Dedifferentiated amniotic fluid mesenchymal stem cell (primary cell): ENCODE measurements at regions not wholly inside any gene's neighbourhood (a gene's known extent, or its start where the extent isn't known, plus 50 kb on each side); places are given as distances from the start of the nearest gene placed in this dataset.
"Not testable (repeated sequence)": the region's sequence is repeated elsewhere in the genome, so short reads cannot be mapped to it uniquely, and the experiment has no call there.

ENCODE experiments used
- DNase-seq: peaks from one replicate; pipeline ENCODE4 v3.0.0-alpha.2; 2016; ENCODE audit errors: extremely low spot score

DNA sequence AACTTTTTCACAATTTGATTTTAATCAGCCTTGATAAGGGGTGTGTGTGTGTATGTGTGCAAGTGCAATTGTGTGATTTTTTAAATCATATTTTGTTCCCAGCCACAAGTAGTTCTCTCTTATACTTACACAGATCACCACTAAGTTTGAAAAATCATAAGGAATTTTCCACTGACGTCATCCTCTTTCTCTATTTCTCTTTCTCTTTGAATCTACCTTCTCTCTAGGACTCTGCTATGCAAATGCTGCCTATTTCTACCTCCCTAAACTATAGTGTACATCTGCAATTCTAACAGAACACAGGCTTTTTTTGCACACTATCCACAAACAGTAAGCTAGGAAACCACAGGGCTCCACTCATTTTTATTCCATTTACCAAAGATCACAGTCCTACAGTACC lies 254.6 kb upstream of the CYLC2 start:
- no peak for DNase-seq

DNA sequence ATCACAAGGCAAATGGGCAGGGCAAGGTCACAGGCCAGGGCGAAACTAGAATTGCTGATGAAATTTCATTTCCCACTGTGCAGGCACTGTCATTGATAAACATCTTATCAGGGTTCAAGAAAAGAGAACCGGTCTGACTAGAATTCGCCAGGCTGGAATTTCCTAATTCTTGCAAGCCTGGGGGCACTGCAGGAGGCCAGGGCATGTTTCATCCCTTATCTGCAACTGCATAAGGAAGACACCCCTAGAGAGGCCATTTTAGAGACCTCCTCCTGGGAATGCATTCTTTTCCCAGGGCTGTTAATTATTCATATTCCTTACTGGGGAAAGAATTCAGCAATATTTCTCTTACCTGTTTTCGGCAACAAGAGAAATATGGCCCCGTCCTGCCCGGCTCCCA lies 266.2 kb upstream of the CYLC2 start:
- no peak for DNase-seq

DNA sequence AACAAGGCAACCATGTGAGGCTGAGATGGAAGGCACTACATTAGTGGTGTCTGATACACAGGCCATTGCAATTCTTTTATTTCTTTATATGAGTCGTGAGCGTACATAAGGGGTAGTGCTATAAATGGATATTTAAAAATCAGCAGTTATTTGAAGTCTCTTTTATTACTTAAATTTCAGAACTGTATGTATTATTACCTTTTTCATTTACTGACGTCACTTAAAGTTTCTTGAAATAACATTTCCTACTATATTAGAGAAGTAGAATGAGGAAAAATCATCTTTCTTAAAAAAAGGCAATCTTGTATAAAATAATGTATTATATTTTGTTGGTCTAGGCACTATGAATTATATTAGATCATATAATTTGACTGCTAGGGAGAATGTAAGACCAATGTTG lies 280.9 kb upstream of the CYLC2 start:
- DNase-seq, result no peak

DNA sequence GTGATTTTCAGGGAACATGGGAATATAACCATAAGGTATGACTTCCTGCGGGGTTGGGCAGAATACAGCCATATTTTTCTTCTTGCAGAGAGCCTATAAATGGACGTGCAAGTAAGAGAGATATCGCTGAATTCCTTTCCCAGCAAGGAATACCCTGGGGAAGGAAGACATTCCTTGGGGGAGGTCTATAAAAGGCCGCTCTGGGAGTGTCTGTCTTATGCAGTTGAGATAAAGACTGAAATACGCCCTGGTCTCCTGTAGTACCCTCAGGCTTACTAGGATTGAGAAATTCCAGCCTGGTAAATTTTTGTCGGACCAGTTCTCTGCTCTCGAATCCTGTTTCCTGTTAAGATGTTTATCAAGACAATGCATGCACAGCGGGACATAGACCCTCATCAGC lies 282.2 kb upstream of the CYLC2 start:
- DNase-seq, result not testable (repeated sequence)

DNA sequence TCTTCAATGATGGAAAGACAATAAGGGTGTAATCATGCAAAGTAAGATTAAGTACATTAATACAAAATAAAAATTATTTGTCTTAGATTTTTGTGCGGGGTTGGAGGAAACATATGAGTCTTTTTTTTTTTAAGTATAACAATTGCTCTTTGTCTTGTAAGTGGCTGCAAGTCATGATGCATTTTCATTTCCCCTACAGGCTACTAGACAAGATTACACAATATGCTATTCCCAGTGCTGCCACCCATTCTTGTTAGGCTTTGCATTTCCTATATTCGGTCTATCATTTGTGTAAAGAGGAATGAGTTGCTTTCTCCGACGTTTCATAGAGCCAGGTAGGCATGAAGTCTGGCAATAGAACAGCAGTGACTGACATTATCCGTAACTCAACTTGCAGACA lies 294.2 kb upstream of the CYLC2 start:
- no peak for DNase-seq

DNA sequence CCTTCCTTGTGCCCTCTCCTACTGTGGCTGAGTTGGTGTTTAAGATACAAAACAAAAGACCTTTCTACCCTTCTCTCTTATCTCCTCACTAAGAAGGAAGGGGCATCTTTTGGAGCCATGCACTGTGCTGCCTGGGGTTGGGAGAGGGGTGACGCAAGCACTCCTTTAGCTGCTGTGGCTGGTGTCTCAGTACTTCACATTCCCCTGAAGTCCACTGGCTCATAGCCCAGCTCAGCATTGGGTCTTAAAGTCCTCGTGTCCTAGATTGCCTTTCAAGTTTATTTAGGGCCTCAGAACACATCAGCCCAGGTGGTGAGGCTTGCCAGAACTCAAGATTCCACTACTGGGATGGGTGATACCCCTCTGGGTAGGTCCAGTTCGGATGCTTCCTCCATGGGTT lies 325.9 kb upstream of the CYLC2 start:
- no peak for DNase-seq

DNA sequence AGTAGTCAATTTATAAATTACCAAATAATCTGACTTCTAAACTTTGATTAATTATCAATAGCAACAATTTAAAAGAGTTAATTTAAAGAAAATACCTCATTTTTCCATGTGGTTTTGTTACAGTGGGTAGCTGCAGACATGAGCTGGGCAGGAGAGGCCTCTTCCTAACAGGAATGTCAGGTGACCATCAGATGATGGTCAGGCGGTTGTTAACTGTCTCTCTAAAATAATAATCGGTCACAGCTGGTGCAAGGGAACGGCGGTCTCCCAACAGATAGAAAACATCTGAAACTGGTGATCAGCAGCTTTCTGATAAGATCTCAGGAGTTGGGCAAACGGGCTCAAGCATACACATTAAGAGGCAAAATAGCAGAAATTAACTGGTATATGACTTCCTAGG lies 342.7 kb upstream of the CYLC2 start:
- no peak for DNase-seq

DNA sequence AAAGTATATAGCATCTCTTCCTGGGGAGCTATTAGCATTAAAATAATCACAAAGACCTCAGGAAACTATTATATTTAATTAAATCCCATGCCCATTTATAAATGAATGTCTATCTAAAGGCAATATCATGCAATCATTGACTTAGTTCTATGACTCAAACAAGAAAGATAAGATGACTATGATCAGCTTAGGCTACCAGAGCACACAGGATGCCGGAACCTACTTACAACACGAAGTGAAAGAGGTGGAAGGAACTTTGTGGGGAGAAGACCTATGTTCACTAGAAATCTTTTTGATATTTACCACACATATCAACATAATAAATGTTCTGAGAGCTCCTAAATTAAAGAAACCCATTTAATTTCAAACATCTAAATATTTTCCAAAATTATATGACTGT lies 344.2 kb upstream of the CYLC2 start:
- DNase-seq, result no peak

DNA sequence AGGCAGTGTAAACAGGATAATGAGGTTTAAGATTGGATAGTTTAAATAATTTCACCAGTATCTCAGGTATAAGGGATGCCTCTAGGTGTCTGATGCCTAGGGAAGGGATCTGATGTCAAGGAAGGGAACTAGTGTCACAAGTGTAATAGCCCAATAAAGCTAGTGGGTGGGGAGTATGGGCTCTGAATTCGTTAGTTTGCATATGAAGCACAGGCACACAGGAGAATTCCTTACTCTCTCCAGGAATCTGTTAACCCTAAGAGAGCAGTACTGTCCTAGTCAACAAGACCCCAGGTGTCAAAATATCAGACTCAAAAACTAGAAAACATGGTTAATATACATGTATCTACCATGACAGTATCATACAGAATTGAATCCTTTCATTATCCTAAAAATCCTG lies 352.5 kb upstream of the CYLC2 start:
- DNase-seq, result no peak

DNA sequence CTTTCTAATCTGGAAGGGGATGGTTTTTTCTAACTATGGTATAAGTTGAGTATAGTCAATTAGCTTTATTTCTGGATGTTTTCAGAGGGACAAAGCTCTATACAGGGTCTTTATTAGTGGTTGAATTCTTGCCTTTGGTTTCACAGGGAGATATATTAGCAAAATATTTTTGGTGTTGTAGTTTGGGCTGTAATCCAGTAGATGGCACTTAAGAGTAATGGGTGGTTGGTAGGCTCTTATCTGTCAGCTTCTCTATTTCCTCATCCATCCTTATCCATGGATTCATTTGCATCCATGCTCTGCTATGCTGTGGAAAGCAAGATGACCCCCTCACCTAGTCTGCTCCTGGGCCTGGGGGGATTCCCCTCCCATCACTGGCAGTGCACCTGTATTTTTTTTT lies 363.6 kb upstream of the CYLC2 start:
- DNase-seq, result no peak

DNA sequence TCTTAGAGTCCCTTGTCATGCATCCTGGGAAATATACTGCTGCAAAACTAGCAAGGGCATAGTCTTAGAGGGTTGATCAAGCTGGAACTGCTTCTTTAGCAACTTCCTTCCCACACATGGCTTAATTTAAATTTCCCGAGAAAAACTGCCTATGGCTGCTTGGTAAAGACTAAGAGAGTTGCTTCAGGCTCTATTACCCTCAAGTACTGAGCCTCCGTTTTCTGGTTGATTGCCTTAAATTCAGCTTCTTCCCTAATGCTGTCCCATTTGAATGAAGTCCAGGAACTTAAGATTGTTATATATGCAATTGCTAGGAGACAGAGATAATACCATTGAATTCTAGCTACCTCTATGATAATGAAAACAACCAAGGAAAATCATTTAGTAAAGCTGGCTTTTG lies 385.7 kb upstream of the CYLC2 start:
- DNase-seq, result no peak

DNA sequence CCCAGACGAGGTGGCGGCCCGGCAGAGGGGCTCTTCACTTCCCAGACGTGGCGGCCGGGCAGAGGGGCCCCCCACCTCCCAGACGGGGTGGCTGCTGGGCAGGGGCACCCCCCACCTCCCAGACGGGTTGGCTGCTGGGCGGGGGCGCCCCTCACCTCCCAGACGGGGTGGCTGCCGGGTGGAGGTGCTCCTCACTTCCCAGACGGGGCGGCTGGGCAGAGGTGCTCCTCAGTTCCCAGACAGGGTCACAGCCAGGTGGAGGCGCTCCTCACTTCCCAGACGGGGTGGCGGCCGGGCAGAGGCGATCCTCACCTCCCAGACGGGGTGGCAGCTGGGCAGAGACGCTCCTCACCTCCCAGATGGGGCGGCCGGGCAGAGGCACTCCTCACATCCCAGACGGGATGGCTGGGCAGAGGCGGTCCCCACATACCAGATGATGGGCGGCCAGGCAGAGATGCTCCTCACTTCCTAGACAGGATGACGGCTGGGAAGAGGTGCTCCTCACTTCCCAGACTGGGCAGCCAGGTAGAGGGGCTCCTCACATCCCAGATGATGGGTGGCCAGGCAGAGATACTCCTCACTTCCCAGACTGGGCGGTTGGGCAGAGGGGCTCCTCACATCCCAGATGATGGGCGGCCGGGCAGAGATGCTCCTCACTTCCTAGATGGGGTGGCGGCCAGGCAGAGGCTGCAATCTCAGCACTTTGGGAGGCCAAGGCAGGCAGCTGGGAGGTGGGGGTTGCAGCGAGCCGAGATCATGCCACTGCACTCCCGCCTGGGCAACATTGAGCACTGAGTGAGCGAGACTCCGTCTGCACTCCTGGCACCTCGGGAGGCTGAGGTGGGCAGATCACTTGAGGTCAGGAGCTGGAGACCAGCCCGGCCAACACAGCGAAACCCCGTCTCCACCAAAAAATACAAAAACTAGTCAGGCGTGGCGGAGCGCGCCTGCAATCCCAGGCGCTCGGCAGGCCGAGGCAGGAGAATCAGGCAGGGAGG lies 391.6 kb upstream of the CYLC2 start:
- DNase-seq, result not testable (repeated sequence)

DNA sequence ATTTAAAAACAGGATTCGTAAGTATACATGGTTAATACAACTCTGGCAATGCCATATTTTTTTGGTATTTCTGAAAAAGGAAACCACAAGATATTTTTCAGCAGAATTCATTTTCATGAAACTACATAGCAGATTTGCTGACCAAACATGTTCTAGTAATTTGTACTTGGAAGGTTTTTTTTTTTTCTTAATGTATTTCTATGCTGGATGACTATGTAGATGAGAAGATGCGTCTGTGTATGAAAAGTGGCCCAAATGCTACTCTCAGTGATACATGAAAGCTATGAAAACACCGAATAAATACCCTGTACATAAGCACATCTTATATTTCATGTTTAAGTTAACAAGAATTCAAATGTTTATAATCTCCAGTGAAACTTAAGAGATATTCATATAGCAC lies 400.9 kb upstream of the CYLC2 start:
- no peak for DNase-seq

DNA sequence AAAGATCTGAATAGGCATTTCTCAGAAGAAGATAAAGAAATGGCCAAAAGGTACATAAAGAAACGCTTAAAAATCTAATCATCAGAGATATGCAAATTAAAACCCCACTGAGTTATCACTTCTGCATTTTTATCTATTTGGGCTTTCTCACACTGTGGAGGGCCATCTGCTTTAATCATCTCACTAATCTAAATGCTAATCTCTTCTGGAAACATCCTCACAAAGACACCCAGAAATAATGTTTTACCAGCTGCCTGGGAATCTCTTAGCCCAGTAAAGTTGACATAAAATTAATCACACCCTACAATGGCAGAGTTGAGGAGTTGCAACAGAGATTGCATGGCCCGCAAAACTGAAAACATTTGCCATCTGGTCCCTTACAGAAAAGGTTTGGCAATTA lies 407.9 kb upstream of the CYLC2 start:
- no peak for DNase-seq

DNA sequence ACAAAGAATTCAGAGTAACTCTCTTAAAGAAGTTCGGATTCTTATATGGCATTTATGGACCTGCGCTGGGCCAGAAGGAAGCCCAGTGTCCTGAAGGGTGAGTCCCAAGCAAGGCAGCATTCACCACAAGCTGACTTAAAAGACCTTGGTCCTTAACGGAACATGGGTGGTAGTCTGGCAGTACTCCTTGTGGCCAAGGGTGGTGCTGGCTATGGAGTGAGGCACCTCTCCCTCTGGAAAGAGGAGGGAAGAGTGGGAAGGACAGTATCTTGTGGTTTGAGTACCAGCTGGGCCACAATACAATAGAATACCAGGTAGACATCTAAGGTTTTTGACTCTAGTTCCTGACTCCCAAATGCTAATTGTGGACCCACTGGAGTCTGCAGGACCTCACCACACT lies 425.7 kb upstream of the CYLC2 start:
- no peak for DNase-seq

DNA sequence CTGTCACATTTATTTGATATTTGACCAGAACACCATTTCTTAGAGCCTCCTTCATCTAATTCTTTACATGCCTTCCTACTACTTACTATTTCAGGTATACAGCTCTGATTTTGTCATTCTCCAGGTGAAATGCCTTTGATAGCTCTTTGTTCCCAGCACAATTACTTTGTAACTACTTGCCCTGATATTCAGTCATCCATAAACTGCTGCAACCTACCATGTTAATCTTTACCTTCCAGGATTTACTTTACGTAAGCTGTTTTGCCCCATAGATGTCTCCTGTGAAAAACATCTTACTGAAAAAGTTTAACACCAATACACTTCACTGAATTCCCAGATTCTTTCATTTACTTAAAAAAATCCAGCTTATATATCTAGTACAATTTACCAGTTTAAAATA lies 443.8 kb upstream of the CYLC2 start:
- DNase-seq, result no peak

DNA sequence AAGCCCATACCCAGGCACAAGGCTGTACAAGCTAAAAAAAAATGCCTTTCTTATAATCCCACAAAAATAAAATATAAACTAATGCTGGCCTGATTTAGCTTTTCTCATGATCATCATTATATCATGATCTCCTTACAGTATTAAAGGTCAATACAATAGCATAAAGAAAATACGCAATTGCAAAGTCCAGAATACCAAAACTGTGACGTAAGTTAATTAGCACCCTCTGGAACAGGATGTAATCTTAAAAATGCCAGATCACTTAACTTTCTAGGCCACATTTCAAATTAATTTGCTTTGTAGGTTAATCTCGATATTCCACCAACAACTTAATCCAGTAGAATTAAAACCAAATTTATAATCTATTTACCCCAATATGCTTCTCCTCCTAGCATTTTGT lies 444.2 kb upstream of the CYLC2 start:
- DNase-seq, result no peak

DNA sequence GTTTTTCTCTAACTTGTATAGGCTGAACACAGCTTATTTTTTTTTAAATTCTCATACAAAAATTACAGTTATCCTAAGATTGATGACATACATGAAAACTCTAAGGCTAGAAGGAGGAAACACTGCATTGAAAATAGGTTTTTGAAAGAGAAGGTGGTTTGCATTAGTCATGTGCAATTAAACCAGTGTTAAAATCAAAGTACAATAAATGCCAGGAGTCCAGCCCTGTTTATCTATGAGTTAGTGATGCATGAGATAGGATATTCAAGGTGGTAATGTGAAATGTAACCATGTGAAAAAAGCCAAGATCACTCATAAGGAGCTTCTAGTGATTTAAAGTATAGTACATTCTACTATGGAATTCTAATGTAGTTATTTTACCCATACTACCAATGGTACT lies 444.9 kb upstream of the CYLC2 start:
- no peak for DNase-seq

DNA sequence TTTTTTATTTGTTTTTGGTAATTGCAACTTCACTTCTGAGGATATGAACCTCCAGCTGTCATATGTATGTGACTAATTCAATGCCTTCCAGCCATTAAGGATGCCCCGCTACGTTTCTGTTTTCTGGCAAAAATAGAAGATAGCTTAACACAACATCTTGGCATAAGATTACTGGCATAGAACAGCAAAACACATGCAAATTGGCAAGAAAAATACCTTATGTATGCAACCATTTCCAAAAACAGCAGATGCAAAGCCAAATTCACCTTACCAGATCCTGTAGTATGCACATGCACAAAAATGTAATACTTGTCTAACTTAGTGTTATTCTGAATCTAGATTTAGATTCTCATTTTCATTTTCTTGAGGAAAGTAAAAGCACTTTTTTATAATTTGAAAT lies 461.1 kb upstream of the CYLC2 start:
- DNase-seq, result no peak

DNA sequence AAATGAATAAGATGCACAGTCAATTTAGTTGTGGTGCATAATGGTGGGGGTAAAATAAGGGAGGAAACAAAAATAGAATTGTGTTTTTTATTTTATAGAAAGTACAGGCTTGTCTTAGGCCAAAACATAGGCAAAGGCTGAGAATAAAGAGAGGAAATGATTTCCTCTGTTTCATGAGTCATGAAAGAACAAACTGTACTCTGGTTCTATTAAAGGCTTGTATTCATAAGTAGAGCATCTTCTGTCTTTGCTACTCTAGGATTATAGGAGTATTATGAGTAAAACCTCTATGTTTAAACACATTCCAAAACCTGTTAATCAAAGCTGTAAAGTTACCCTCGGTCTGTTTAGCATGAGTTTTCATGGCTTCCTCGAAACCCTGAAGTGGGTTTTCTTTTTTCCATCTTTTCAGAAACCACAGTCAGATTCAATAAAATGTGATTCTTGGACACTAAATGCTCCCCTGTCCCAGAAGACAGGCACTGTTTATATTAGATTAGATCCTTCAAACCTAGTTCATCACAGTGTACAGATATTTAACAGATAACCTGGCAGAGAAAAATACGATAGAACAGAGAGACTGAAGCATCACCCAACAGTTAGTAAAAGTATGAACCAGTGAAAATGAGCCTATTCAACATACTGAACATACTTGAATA lies 473.9 kb upstream of the CYLC2 start:
- no peak for DNase-seq

DNA sequence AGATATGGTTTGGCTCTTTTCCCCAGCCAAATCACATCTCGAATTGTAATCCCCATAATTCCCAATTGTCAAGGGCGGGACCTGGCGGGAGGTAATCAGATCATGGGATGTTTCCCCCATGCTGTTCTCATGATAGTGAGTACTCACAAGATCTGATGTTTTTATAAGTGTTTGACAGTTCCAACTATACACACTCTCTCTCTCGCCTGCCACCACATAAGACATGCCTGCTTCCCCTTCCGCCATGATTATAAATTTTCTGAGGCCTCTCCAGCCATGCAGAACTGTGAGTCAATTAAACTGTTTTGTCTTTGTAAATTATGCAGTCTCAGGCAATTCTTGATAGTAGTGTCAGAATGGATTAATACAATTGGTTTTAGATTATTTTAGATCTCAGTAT lies 475.7 kb upstream of the CYLC2 start:
- no peak for DNase-seq

DNA sequence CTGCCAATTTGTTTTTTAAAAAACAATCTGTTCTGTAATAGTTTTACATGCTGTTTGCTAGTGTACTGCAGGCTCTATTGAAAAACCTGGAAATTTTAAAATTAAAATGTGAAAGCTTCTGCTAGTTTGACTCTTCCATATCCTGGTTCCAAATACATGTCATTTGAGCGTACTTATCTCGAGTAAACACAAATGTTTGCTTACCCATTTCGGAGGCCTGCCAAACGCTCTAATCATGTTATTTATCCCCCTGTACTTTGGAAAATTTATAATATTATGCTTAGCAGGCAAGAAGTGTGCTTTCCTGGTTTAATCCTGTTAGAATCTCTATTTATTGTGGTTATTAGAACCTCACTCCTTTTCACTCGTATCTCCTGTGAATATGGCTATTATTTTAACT lies 476.8 kb upstream of the CYLC2 start:
- no peak for DNase-seq

DNA sequence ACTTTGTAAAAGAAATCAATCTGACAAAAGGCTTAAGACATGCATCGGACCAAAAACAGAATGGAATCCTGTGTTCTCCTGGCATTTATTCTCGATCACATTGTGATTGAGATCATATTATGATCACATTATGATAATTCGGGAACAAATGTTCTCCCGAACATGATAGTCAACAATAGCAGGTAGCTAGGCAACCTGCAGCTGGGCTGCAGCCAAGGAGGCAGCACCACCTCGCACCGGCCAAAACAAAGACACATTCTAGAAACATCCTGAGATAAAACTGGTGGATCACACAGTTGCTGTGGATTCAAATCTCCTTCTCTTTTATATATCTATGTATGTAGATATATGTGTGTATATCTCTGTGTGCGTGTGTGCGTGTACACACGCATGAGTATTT lies 480.6 kb upstream of the CYLC2 start:
- no peak for DNase-seq
